Uterus (tissue), 3 donors: ENCODE measurements at regions not wholly inside any gene's neighbourhood (a gene's known extent, or its start where the extent isn't known, plus 50 kb on each side); places are given as distances from the start of the nearest gene placed in this dataset.

Source experiments
- DNase-seq, 2 donors: peaks; one replicate each; pipeline ENCODE4 v3.0.0-alpha.2; 2019 to 2020
- H3K27ac ChIP-seq, 2 donors: fragments of 200-600 bp; sonication (generic); 1 replicate in 1 of 2; 2 replicates in 1 of 2; pipeline ENCODE4 v1.5.1; 2016 to 2018
- H3K27me3 ChIP-seq, 2 donors: fragments of 200-600 bp; sonication (generic); one replicate each; pipeline ENCODE4 v1.5.1; 2018 to 2019; ENCODE audit warnings: control low read depth in 1 of 2
- H3K36me3 ChIP-seq, 2 donors: fragments of 200-600 bp; sonication (generic); one replicate each; pipeline ENCODE4 v1.5.1; 2019; ENCODE audit warnings: control low read depth in 1 of 2
- H3K4me1 ChIP-seq, 2 donors: fragments of 200-600 bp; sonication (generic); one replicate each; pipeline ENCODE4 v1.5.1; 2018 to 2019; ENCODE audit warnings: control low read depth in 1 of 2
- H3K4me3 ChIP-seq, 2 donors: fragments of 200-600 bp; sonication (generic); 1 replicate in 1 of 2; 2 replicates in 1 of 2; pipeline ENCODE4 v1.5.1; 2018 to 2019; ENCODE audit warnings: mild to moderate bottlenecking in 1 of 2
- H3K9me3 ChIP-seq, 2 donors: fragments of 200-600 bp; sonication (generic); one replicate each; pipeline ENCODE4 v1.5.1; 2019; ENCODE audit warnings: control low read depth in 1 of 2
- POLR2A ChIP-seq, 2 donors: fragments of 450-650 bp; IDR thresholded peaks; one replicate each; pipeline ENCODE4 v1.6.1; 2016; ENCODE audit warnings: antibody characterized with exemption in 2 of 2, mild to moderate bottlenecking in 1 of 2, moderate library complexity in 1 of 2
- intact Hi-C: fragments of 100-400 bp; cut with DNase I; formaldehyde crosslinking; loops from one replicate; pipeline ENCODE4 v1.15.1; 2023; ENCODE audit warnings: low total_unique reads
- TF ChIP-seq, protein P1 (sequence below), 4 experiments: fragments of 200-600 bp in 2 of 4; fragments of 450-650 bp in 2 of 4; sonication (generic) in 2 of 4; IDR thresholded peaks; one replicate each; pipeline ENCODE4 v1.5.1; 2016 to 2019; ENCODE audit warnings: antibody characterized with exemption in 4 of 4, mild to moderate bottlenecking in 2 of 4, moderate library complexity in 1 of 4
- donor health status: DM: yes; HTN: yes; CAD: no.

DNA sequence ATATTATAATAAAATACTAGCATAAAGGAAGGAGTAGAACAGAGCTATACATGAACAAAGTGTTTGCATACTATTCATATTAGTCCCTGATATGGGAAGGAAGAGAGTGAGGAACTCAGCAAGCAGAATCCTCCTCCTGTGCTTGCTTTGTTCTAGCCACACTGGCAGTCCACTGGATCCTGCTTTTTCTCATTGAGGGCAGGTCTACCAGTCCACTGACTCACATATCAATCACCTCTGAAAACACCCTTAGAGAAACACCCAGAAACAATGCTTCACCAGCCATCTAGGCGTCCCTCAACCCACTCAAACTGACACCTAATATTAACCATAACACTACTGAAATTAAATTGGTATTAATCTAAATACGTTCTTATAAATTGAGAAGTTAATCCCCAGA lies 1861.7 kb upstream of the SEL1L start:
- H3K9me3 ChIP-seq: no peaks in the 10 kb centered on the region
- H3K4me1 ChIP-seq: no peaks in the 10 kb centered on the region
- TF ChIP-seq, protein P1, sequence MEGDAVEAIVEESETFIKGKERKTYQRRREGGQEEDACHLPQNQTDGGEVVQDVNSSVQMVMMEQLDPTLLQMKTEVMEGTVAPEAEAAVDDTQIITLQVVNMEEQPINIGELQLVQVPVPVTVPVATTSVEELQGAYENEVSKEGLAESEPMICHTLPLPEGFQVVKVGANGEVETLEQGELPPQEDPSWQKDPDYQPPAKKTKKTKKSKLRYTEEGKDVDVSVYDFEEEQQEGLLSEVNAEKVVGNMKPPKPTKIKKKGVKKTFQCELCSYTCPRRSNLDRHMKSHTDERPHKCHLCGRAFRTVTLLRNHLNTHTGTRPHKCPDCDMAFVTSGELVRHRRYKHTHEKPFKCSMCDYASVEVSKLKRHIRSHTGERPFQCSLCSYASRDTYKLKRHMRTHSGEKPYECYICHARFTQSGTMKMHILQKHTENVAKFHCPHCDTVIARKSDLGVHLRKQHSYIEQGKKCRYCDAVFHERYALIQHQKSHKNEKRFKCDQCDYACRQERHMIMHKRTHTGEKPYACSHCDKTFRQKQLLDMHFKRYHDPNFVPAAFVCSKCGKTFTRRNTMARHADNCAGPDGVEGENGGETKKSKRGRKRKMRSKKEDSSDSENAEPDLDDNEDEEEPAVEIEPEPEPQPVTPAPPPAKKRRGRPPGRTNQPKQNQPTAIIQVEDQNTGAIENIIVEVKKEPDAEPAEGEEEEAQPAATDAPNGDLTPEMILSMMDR (IDR thresholded peaks at IDR 0.05): no peak
- TF ChIP-seq POLR2A (IDR thresholded peaks at IDR 0.05): no peak
- H3K27ac ChIP-seq: no peak overlapping the region
- no peaks in the 10 kb centered on the region for H3K27me3 ChIP-seq
- no peak for DNase-seq
- no peaks in the 10 kb centered on the region for H3K36me3 ChIP-seq
- intact Hi-C loops: no loop called here
- no peak overlapping the region for H3K4me3 ChIP-seq

DNA sequence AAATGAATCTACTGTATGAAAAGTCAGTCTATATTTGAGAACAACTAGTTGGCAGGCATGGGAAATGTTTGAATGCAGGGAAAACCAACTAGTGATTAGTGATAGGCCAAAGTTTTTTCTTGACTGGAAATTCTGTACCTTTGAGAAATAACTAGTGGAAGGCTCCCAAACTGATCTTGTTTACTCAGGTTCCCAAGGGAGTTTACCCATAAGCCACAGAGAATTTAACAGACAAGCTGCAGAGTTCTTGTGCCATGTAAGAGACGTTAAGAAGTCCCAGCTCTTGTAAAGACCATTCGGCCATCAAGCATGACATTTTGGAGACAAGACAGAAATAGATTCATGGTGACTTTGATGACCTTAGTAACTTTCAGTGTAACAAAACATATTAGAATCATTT lies 1882.8 kb upstream of the SEL1L start:
- TF ChIP-seq POLR2A (IDR thresholded peaks at IDR 0.05): no peak
- TF ChIP-seq, protein P1 (IDR thresholded peaks at IDR 0.05): no peak
- no peaks in the 10 kb centered on the region for H3K4me1 ChIP-seq
- H3K36me3 ChIP-seq: no peaks in the 10 kb centered on the region
- H3K27ac ChIP-seq: no peak overlapping the region
- no peaks in the 10 kb centered on the region for H3K9me3 ChIP-seq
- no peak overlapping the region for H3K4me3 ChIP-seq
- no peak for DNase-seq
- intact Hi-C loops: no loop called here
- no peaks in the 10 kb centered on the region for H3K27me3 ChIP-seq

DNA sequence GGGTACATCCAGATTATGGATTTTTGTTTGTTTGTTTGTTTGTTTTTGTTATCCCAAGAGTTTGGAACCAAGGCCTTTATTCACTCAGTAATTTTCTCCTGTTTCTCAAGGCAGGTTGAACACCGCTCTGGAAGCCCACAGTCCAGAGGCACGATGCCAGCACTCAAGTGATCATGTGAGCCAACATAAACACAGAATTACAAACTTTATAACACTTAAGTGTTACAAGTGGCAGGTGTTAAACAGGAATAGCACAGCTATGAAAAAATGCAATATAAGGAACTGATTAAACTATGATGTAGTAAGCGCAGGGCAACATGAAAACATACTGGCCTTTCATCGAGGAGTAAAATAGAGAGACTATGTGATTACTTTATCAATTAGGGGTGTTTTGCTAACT lies 1885.8 kb upstream of the SEL1L start:
- intact Hi-C loops: no loop called here
- H3K36me3 ChIP-seq: no peaks in the 10 kb centered on the region
- DNase-seq: no peak
- no peaks in the 10 kb centered on the region for H3K9me3 ChIP-seq
- no peak for TF ChIP-seq POLR2A (IDR thresholded peaks at IDR 0.05)
- TF ChIP-seq, protein P1 (IDR thresholded peaks at IDR 0.05): no peak
- no peaks in the 10 kb centered on the region for H3K4me1 ChIP-seq
- H3K27me3 ChIP-seq: no peaks in the 10 kb centered on the region
- H3K27ac ChIP-seq: no peak overlapping the region
- H3K4me3 ChIP-seq: no peak overlapping the region

DNA sequence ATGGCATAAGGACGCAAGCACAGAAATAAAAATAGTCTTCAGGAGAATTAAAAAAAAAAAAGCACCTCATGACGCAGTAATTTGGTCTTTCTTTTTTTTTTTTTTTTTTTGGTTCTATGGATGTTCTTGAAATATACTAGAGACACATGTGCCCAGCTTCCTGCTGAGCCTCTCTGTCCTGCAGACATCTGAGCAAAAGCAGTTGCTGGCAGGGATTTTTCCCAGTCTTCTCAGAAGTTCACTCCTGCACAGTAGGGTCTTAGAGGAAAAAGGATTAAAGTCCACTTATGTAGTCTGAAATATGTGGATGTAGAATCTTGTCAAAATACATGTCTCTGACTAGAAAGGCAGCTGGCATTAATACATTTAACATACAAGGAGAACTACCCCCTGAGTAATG lies 1888.1 kb upstream of the SEL1L start:
- no peak for TF ChIP-seq POLR2A (IDR thresholded peaks at IDR 0.05)
- TF ChIP-seq, protein P1 (IDR thresholded peaks at IDR 0.05): no peak
- intact Hi-C loops: no loop called here
- Histone ChIP-seq H3K36me3 (no peaks in the 10 kb centered on the region), H3K4me3 (no peak overlapping the region), H3K27me3 (no peaks in the 10 kb centered on the region), H3K27ac (no peak overlapping the region), H3K9me3 (no peaks in the 10 kb centered on the region), H3K4me1 (no peaks in the 10 kb centered on the region)
- no peak for DNase-seq

GRCh38 chr14:83425138-83425537 lies 1891.5 kb upstream of the SEL1L start:
- Histone ChIP-seq H3K27ac (no peak overlapping the region), H3K4me1 (no peaks in the 10 kb centered on the region), H3K27me3 (no peaks in the 10 kb centered on the region), H3K4me3 (no peak overlapping the region), H3K9me3 (no peaks in the 10 kb centered on the region), H3K36me3 (no peaks in the 10 kb centered on the region)
- DNase-seq: no peak
- TF ChIP-seq, protein P1 (IDR thresholded peaks at IDR 0.05): no peak
- no peak for TF ChIP-seq POLR2A (IDR thresholded peaks at IDR 0.05)
- intact Hi-C loops: no loop called here
